Thyroid gland (tissue), 4 donors: ENCODE measurements at regions not wholly inside any gene's neighbourhood (a gene's known extent, or its start where the extent isn't known, plus 50 kb on each side); places are given as distances from the start of the nearest gene placed in this dataset.

Experiments
- DNase-seq, 2 donors: peaks; one replicate each; pipeline ENCODE4 v3.0.0-alpha.2; 2019
- H3K27ac ChIP-seq, 3 donors: fragments of 200-600 bp; sonication (generic); 1 replicate in 2 of 3; 2 replicates in 1 of 3; pipeline ENCODE4 v1.5.1; 2016 to 2019; ENCODE audit warnings: mild to moderate bottlenecking in 1 of 3, moderate library complexity in 1 of 3
- H3K27me3 ChIP-seq: fragments of 200-600 bp; sonication (generic); one replicate; pipeline ENCODE4 v1.5.1; 2019
- H3K36me3 ChIP-seq, 2 donors: fragments of 200-600 bp; sonication (generic); one replicate each; pipeline ENCODE4 v1.5.1; 2016 to 2019
- H3K4me1 ChIP-seq, 2 donors: fragments of 200-600 bp; sonication (generic); one replicate each; pipeline ENCODE4 v1.5.1; 2017 to 2019
- H3K4me3 ChIP-seq, 3 donors: fragments of 200-600 bp; sonication (generic); replicated peaks in 1 of 3; 1 replicate in 2 of 3; 2 replicates in 1 of 3; pipeline ENCODE4 v1.5.1; 2016; ENCODE audit warnings: mild to moderate bottlenecking in 1 of 3
- H3K9me3 ChIP-seq: fragments of 200-600 bp; sonication (generic); one replicate; pipeline ENCODE4 v1.5.1; 2017
- POLR2A ChIP-seq, 2 donors: fragments of 450-650 bp; IDR thresholded peaks; one replicate each; pipeline ENCODE4 v1.6.1; 2017; ENCODE audit warnings: antibody characterized with exemption in 2 of 2, mild to moderate bottlenecking in 2 of 2, moderate library complexity in 1 of 2
- WGBS, 2 donors: methylation state at CpG; one replicate each; pipeline ENCODE4 v1.1.5; 2017; 5-methylcytosine and 5-hydroxymethylcytosine counted together
- intact Hi-C: fragments of 100-400 bp; cut with DNase I; formaldehyde crosslinking; loops from one replicate; pipeline ENCODE4 v1.15.1; 2023
- TF ChIP-seq, protein P1 (sequence below), 6 experiments: fragments of 200-600 bp in 3 of 6; fragments of 450-650 bp in 3 of 6; sonication (generic) in 3 of 6; IDR thresholded peaks; one replicate each; pipeline ENCODE4 v1.5.1; 2016 to 2019; ENCODE audit warnings: antibody characterized with exemption in 6 of 6, mild to moderate bottlenecking in 2 of 6, inconsistent platforms in 1 of 6, moderate library complexity in 1 of 6

DNA sequence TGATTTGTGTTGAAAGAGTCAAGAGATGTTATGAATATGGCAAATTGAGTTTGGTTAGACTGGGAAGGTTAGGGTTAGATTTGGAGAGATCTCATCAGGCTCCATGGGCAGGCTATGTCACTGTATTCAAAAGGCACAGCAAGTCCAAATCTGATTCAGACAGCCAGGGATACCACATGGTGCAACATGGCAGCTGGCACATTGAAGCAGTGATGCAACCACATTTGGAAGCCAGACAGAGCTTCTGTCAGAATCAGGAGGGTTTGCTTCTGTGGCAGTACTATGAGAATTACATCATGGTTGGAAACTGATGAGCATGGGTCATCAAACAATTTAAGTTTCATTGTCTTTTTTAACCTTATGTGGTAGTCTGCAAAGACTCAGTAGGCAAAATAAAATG, 772.2 kb downstream of the SUCLG1 start:
- no peaks in the 10 kb centered on the region for H3K27me3 ChIP-seq
- H3K4me1 ChIP-seq, result no peaks in the 10 kb centered on the region
- H3K9me3 ChIP-seq, result no peaks in the 10 kb centered on the region
- H3K27ac ChIP-seq, result no peak overlapping the region
- intact Hi-C loops, result no loop called here
- no peaks in the 10 kb centered on the region for H3K36me3 ChIP-seq
- TF ChIP-seq, protein P1, sequence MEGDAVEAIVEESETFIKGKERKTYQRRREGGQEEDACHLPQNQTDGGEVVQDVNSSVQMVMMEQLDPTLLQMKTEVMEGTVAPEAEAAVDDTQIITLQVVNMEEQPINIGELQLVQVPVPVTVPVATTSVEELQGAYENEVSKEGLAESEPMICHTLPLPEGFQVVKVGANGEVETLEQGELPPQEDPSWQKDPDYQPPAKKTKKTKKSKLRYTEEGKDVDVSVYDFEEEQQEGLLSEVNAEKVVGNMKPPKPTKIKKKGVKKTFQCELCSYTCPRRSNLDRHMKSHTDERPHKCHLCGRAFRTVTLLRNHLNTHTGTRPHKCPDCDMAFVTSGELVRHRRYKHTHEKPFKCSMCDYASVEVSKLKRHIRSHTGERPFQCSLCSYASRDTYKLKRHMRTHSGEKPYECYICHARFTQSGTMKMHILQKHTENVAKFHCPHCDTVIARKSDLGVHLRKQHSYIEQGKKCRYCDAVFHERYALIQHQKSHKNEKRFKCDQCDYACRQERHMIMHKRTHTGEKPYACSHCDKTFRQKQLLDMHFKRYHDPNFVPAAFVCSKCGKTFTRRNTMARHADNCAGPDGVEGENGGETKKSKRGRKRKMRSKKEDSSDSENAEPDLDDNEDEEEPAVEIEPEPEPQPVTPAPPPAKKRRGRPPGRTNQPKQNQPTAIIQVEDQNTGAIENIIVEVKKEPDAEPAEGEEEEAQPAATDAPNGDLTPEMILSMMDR (IDR thresholded peaks at IDR 0.05), result no peak
- TF ChIP-seq POLR2A (IDR thresholded peaks at IDR 0.05), result no peak
- no peak overlapping the region for H3K4me3 ChIP-seq
- DNase-seq, result no peak

- no peak overlapping the region for H3K4me3 ChIP-seq
- no peak for DNase-seq
- no peaks in the 10 kb centered on the region for H3K27me3 ChIP-seq
- no peak overlapping the region for H3K27ac ChIP-seq
- intact Hi-C loops, result no loop called here
- TF ChIP-seq, protein P1 (IDR thresholded peaks at IDR 0.05), result no peak
- no peak for TF ChIP-seq POLR2A (IDR thresholded peaks at IDR 0.05)
- H3K36me3 ChIP-seq, result no peaks in the 10 kb centered on the region
- 74 to 84% methylated on average over 3 of the region's 3 CpGs for WGBS, 2 donors
- no peaks in the 10 kb centered on the region for H3K9me3 ChIP-seq
- no peaks in the 10 kb centered on the region for H3K4me1 ChIP-seq
Measured at GRCh38 chr2:83674050-83674449, 785.0 kb downstream of the SUCLG1 start.

DNA sequence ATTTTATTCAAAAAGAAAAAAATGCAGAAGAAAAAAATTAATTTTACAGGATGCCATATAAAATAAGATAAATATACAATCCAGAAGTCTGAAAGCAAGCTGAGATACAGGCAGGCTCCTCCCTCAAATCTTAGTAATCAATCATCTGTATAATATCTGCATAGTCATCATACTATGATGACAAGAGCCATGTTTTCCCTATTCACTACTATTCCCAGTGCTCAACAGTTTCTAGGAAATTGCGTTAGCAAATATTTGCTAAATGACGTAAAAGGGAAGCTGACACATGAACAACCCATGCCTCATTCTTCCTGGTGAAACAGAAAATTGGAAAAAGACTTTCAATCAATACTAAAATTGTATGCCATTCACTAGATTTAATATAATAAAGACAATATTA, 793.2 kb downstream of the SUCLG1 start:
- H3K4me3 ChIP-seq, result no peak overlapping the region
- WGBS, 2 donors, result 73 to 75% methylated on average over 2 of the region's 2 CpGs
- H3K4me1 ChIP-seq, result no peaks in the 10 kb centered on the region
- no peaks in the 10 kb centered on the region for H3K27me3 ChIP-seq
- H3K9me3 ChIP-seq, result no peaks in the 10 kb centered on the region
- H3K36me3 ChIP-seq, result no peaks in the 10 kb centered on the region
- TF ChIP-seq POLR2A (IDR thresholded peaks at IDR 0.05), result no peak
- TF ChIP-seq, protein P1 (IDR thresholded peaks at IDR 0.05), result no peak
- no peak for DNase-seq
- intact Hi-C loops, result no loop called here
- no peak overlapping the region for H3K27ac ChIP-seq

DNA sequence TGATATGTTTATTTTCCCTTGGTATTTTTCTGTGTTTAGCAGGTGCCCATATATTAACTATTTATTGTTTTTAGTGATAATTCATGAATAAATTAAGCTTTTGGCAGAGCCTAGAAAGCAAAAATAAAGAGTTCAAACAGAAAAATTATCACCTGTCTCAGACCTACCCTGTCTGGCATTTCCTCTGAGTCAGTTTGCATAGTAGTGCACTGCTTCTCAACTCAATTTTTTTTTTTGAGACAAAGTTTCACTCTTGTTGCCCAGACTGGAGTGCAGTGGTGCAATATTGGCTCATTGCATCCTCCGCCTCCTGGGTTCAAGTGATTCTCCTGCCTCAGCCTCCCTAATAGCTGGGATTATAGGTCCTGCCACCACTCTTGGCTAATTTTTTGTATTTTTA, 793.9 kb downstream of the SUCLG1 start:
- Histone ChIP-seq H3K4me1 (no peaks in the 10 kb centered on the region), H3K9me3 (no peaks in the 10 kb centered on the region), H3K36me3 (no peaks in the 10 kb centered on the region), H3K4me3 (no peak overlapping the region), H3K27ac (no peak overlapping the region), H3K27me3 (no peaks in the 10 kb centered on the region)
- TF ChIP-seq, protein P1 (IDR thresholded peaks at IDR 0.05), result no peak
- no peak for TF ChIP-seq POLR2A (IDR thresholded peaks at IDR 0.05)
- intact Hi-C loops, result no loop called here
- DNase-seq, result no peak
- 97 to 100% methylated on average over 1 of the region's 1 CpG for WGBS, 2 donors

DNA sequence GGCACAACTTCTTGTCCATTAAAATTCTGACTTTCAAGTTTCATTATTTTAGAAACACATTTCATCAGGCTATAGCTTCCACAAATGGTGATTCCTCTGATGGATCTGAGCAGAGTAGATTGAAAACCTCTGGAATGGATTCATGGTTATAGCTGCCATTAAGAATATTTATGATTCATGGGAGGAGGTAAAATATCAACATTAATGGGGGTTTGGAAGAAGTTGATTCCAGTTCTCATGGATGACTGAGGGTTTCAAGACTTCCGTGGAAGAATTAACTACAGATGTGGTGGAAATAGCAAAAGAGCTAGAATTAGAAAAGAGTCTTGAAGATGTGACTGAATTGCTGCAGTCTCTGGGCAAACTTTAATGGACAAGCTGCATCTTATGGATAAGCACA, 797.4 kb downstream of the SUCLG1 start:
- Histone ChIP-seq H3K4me3 (no peak overlapping the region), H3K36me3 (no peaks in the 10 kb centered on the region), H3K9me3 (no peaks in the 10 kb centered on the region), H3K27ac (no peak overlapping the region), H3K4me1 (no peaks in the 10 kb centered on the region), H3K27me3 (no peaks in the 10 kb centered on the region)
- intact Hi-C loops, result no loop called here
- WGBS, 2 donors, result 92 to 96% methylated on average over 1 of the region's 1 CpG
- TF ChIP-seq, protein P1 (IDR thresholded peaks at IDR 0.05), result no peak
- no peak for TF ChIP-seq POLR2A (IDR thresholded peaks at IDR 0.05)
- no peak for DNase-seq
